Stomach (tissue), 8 donors: ENCODE measurements at regions not wholly inside any gene's neighbourhood (a gene's known extent, or its start where the extent isn't known, plus 50 kb on each side); places are given as distances from the start of the nearest gene placed in this dataset.

ENCODE experiments used
- DNase-seq, 2 donors: peaks; one replicate each; pipeline versions ENCODE4 v3.0.0 to v3.0.0-alpha.2; 2013 to 2019
- H3K27ac ChIP-seq, 5 donors: fragments of 200-600 bp in 4 of 5; sonication (generic) in 4 of 5; one replicate each; pipeline ENCODE4 v1.5.1; 2013 to 2019; ENCODE audit warnings: mild to moderate bottlenecking in 1 of 5, moderate library complexity in 1 of 5
- H3K27me3 ChIP-seq, 3 donors: fragments of 200-600 bp; sonication (generic); one replicate each; pipeline ENCODE4 v1.5.1; 2017 to 2019; ENCODE audit warnings: mixed run types in 1 of 3
- H3K36me3 ChIP-seq, 4 donors: fragments of 200-600 bp; sonication (generic); 1 replicate in 3 of 4; 2 replicates in 1 of 4; pipeline ENCODE4 v1.5.1; 2016 to 2019
- H3K4me1 ChIP-seq, 4 donors: fragments of 200-600 bp; sonication (generic); one replicate each; pipeline ENCODE4 v1.5.1; 2016 to 2019
- H3K4me3 ChIP-seq, 4 donors: fragments of 200-600 bp; sonication (generic) in 3 of 4; one replicate each; pipeline ENCODE4 v1.5.1; 2016 to 2019; ENCODE audit warnings: mild to moderate bottlenecking in 1 of 4
- H3K9me3 ChIP-seq, 4 donors: fragments of 200-600 bp; sonication (generic); one replicate each; pipeline ENCODE4 v1.5.1; 2016 to 2019
- EP300 ChIP-seq: sonication (generic); formaldehyde crosslinking; IDR thresholded peaks from one replicate; pipeline ENCODE4 v1.6.1; 2017; ENCODE audit warnings: antibody characterized with exemption
- POLR2A ChIP-seq, 4 donors: fragments of 450-650 bp; IDR thresholded peaks; one replicate each; pipeline ENCODE4 v1.6.1; 2016; ENCODE audit warnings: antibody characterized with exemption in 4 of 4, control low read depth in 2 of 4, mild to moderate bottlenecking in 1 of 4, moderate library complexity in 1 of 4
- POLR2AphosphoS5 ChIP-seq, 3 donors: sonication (generic); formaldehyde crosslinking; IDR thresholded peaks; one replicate each; pipeline ENCODE4 v1.6.1; 2016; ENCODE audit warnings: antibody characterized with exemption in 3 of 3
- WGBS, 5 donors: extraction: QIAGEN DNeasy Blood & Tissue Kit in 3 of 5; methylation state at CpG; one replicate each; pipeline versions ENCODE4 v1.1.5 to v1.1.7; 2013 to 2018; 5-methylcytosine and 5-hydroxymethylcytosine counted together
- intact Hi-C: fragments of 100-400 bp; cut with DNase I; formaldehyde crosslinking; loops from one replicate; pipeline ENCODE4 v1.15.1; 2023; ENCODE audit warnings: low total_unique reads
- small RNA-seq, 4 donors: library from RNA; depleted of rRNA; stranded (forward); fragments of <200 nt; gene quantifications; one replicate each; pipeline ENCODE3, GENCODE V24; 2016
- TF ChIP-seq, protein P1 (sequence below), 7 experiments: fragments of 450-650 bp in 4 of 7; fragments of 200-600 bp in 3 of 7; sonication (generic) in 3 of 7; IDR thresholded peaks; one replicate each; pipeline ENCODE4 v1.5.1; 2016 to 2019; ENCODE audit warnings: antibody characterized with exemption in 7 of 7, control low read depth in 2 of 7, mild to moderate bottlenecking in 1 of 7
- donor health status: healthy with polysubstance abuse.
- donor health status: Bipolar disorder and iron deficiency.
- donor health status: healthy.

- no peak for DNase-seq
- Histone ChIP-seq H3K27ac (no peak overlapping the region), H3K27me3 (no peaks in the 10 kb centered on the region), H3K9me3 (no peaks in the 10 kb centered on the region), H3K4me3 (no peak overlapping the region), H3K4me1 (no peaks in the 10 kb centered on the region), H3K36me3 (no peaks in the 10 kb centered on the region)
- intact Hi-C loops, result no loop called here
- WGBS, 5 donors, result 42 to 83% (median 54%) methylated on average over 1 of the region's 1 CpG
- TF ChIP-seq EP300 (no peak), POLR2AphosphoS5 (IDR thresholded peaks at IDR 0.05) (no peak), POLR2A (IDR thresholded peaks at IDR 0.05) (no peak)
- TF ChIP-seq, protein P1, sequence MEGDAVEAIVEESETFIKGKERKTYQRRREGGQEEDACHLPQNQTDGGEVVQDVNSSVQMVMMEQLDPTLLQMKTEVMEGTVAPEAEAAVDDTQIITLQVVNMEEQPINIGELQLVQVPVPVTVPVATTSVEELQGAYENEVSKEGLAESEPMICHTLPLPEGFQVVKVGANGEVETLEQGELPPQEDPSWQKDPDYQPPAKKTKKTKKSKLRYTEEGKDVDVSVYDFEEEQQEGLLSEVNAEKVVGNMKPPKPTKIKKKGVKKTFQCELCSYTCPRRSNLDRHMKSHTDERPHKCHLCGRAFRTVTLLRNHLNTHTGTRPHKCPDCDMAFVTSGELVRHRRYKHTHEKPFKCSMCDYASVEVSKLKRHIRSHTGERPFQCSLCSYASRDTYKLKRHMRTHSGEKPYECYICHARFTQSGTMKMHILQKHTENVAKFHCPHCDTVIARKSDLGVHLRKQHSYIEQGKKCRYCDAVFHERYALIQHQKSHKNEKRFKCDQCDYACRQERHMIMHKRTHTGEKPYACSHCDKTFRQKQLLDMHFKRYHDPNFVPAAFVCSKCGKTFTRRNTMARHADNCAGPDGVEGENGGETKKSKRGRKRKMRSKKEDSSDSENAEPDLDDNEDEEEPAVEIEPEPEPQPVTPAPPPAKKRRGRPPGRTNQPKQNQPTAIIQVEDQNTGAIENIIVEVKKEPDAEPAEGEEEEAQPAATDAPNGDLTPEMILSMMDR (IDR thresholded peaks at IDR 0.05), result no peak
Measured at GRCh38 chr2:212592695-212593094, 54.1 kb upstream of the ERBB4 start.

Small RNA genes lying in the stretch of these regions (small RNA-seq; reads per million reads assigned to genes)
- 0 to 0.10 (median 0) reads per million in 4 donors for gene MIR4776-1
